Adrenal gland (tissue), 5 donors: ENCODE measurements at regions not wholly inside any gene's neighbourhood (a gene's known extent, or its start where the extent isn't known, plus 50 kb on each side); places are given as distances from the start of the nearest gene placed in this dataset.

Experiments
- CTCF ChIP-seq, 6 experiments: fragments of 450-650 bp in 4 of 6; fragments of 200-600 bp in 2 of 6; sonication (generic) in 1 of 6; IDR thresholded peaks; 1 replicate in 5 of 6; 2 replicates in 1 of 6; pipeline versions ENCODE4 v1.5.1 to v1.8.0; 2016 to 2021; ENCODE audit warnings: antibody characterized with exemption in 6 of 6, mild to moderate bottlenecking in 2 of 6, moderate library complexity in 1 of 6
- POLR2A ChIP-seq, 2 donors: fragments of 450-650 bp; IDR thresholded peaks; one replicate each; pipeline ENCODE4 v1.6.1; 2017; ENCODE audit warnings: antibody characterized with exemption in 2 of 2, mild to moderate bottlenecking in 2 of 2, moderate library complexity in 1 of 2
- donor health status: DM: no; HTN: no; CAD: no.

GRCh38 chr15:61702224-61703020, 357.8 kb downstream of the VPS13C start:
- no peak for TF ChIP-seq CTCF (IDR thresholded peaks at IDR 0.05)
- TF ChIP-seq POLR2A (IDR thresholded peaks at IDR 0.05), result no peak
